Sigmoid colon (tissue), 6 donors: ENCODE measurements at regions not wholly inside any gene's neighbourhood (a gene's known extent, or its start where the extent isn't known, plus 50 kb on each side); places are given as distances from the start of the nearest gene placed in this dataset.

Experiments
- DNase-seq: peaks from one replicate; pipeline ENCODE4 v3.0.0-alpha.2; 2019
- H3K27ac ChIP-seq, 4 donors: fragments of 200-600 bp; sonication (generic); one replicate each; pipeline ENCODE4 v1.5.1; 2016 to 2019; ENCODE audit warnings: mild to moderate bottlenecking in 1 of 4
- H3K27me3 ChIP-seq, 3 donors: fragments of 200-600 bp; sonication (generic); one replicate each; pipeline ENCODE4 v1.5.1; 2019; ENCODE audit warnings: mild to moderate bottlenecking in 1 of 3
- H3K36me3 ChIP-seq, 4 donors: fragments of 200-600 bp; sonication (generic); one replicate each; pipeline ENCODE4 v1.5.1; 2016 to 2019
- H3K4me1 ChIP-seq, 4 donors: fragments of 200-600 bp; sonication (generic); one replicate each; pipeline ENCODE4 v1.5.1; 2017 to 2019
- H3K4me3 ChIP-seq, 4 donors: fragments of 200-600 bp; sonication (generic); one replicate each; pipeline ENCODE4 v1.5.1; 2017 to 2019; ENCODE audit warnings: mild to moderate bottlenecking in 2 of 4, moderate library complexity in 1 of 4
- H3K9me3 ChIP-seq, 4 donors: fragments of 200-600 bp in 3 of 4; sonication (generic) in 3 of 4; one replicate each; pipeline versions ENCODE4 v1.5.1 to v1.6.1; 2013 to 2019
- CTCF ChIP-seq, 4 experiments: fragments of 450-650 bp in 3 of 4; fragments of 200-600 bp in 1 of 4; IDR thresholded peaks; one replicate each; pipeline ENCODE4 v1.5.1; 2016 to 2019; ENCODE audit warnings: antibody characterized with exemption in 4 of 4, mild to moderate bottlenecking in 3 of 4, moderate library complexity in 2 of 4
- EP300 ChIP-seq, 4 donors: sonication (generic); formaldehyde crosslinking; IDR thresholded peaks; one replicate each; pipeline ENCODE4 v1.6.1; 2017; ENCODE audit warnings: antibody characterized with exemption in 4 of 4
- POLR2A ChIP-seq, 2 donors: fragments of 450-650 bp; IDR thresholded peaks; one replicate each; pipeline ENCODE4 v1.6.1; 2016; ENCODE audit warnings: antibody characterized with exemption in 2 of 2, mild to moderate bottlenecking in 2 of 2, moderate library complexity in 2 of 2
- POLR2AphosphoS5 ChIP-seq, 4 donors: sonication (generic); formaldehyde crosslinking; IDR thresholded peaks; one replicate each; pipeline ENCODE4 v1.6.1; 2017; ENCODE audit warnings: antibody characterized with exemption in 4 of 4
- WGBS, 2 donors: extraction: QIAGEN DNeasy Blood & Tissue Kit; methylation state at CpG; one replicate each; pipeline ENCODE4 v1.1.7; 2013; 5-methylcytosine and 5-hydroxymethylcytosine counted together
- intact Hi-C: fragments of 100-400 bp; cut with DNase I; formaldehyde crosslinking; loops from one replicate; pipeline ENCODE4 v1.15.1; 2023
- donor health status: healthy with polysubstance abuse.
- donor health status: healthy.

GRCh38 chr13:112226320-112227002 is 149.7 kb upstream of the SPACA7 start:
- no peak for DNase-seq
- no peak for TF ChIP-seq CTCF (IDR thresholded peaks at IDR 0.05)
- no peak for TF ChIP-seq POLR2A (IDR thresholded peaks at IDR 0.05)
- no peak for TF ChIP-seq POLR2AphosphoS5 (IDR thresholded peaks at IDR 0.05)
- intact Hi-C loops, result no loop called here

GRCh38 chr13:112227031-112227430 is 149.1 kb upstream of the SPACA7 start:
- intact Hi-C loops, result no loop called here
- no peaks in the 10 kb centered on the region for H3K9me3 ChIP-seq
- H3K27ac ChIP-seq, result no peak overlapping the region
- no peak for DNase-seq
- no peak for TF ChIP-seq EP300 (IDR thresholded peaks at IDR 0.05)
- no peak for TF ChIP-seq CTCF (IDR thresholded peaks at IDR 0.05)
- no peak for TF ChIP-seq POLR2AphosphoS5 (IDR thresholded peaks at IDR 0.05)
- no peak for TF ChIP-seq POLR2A (IDR thresholded peaks at IDR 0.05)
- no peaks in the 10 kb centered on the region for H3K36me3 ChIP-seq
- H3K4me3 ChIP-seq, result no peak overlapping the region
- WGBS, 2 donors, result 84 to 92% methylated on average over 12 of the region's 12 CpGs
- H3K27me3 ChIP-seq, result no peaks in the 10 kb centered on the region
- H3K4me1 ChIP-seq, result no peaks in the 10 kb centered on the region

More at GRCh38 chr13:112226320-112227002, 149.7 kb upstream of the SPACA7 start:
- Histone ChIP-seq H3K9me3 (no peaks in the 10 kb centered on the region), H3K27me3 (no peaks in the 10 kb centered on the region), H3K4me3 (no peak overlapping the region), H3K4me1 (no peaks in the 10 kb centered on the region), H3K36me3 (no peaks in the 10 kb centered on the region), H3K27ac (no peak overlapping the region)
- WGBS, 2 donors, result 88% methylated on average over 10 of the region's 10 CpGs

- Histone ChIP-seq H3K4me1 (no peaks in the 10 kb centered on the region), H3K4me3 (no peak overlapping the region), H3K36me3 (no peaks in the 10 kb centered on the region), H3K27me3 (peaks cover 0 to 5% (median 0%) of the 10 kb centered on the region in 3 donors), H3K27ac (no peak overlapping the region), H3K9me3 (no peaks in the 10 kb centered on the region)
- 81 to 93% methylated on average over 15 of the region's 15 CpGs for WGBS, 2 donors
- intact Hi-C loops, result no loop called here
- TF ChIP-seq EP300 (IDR thresholded peaks at IDR 0.05), result no peak
- TF ChIP-seq POLR2AphosphoS5 (IDR thresholded peaks at IDR 0.05), result no peak
- no peak for TF ChIP-seq CTCF (IDR thresholded peaks at IDR 0.05)
- TF ChIP-seq POLR2A (IDR thresholded peaks at IDR 0.05), result no peak
- DNase-seq, result no peak
Observed at GRCh38 chr13:112229445-112229844, 146.7 kb upstream of the SPACA7 start.

GRCh38 chr13:112229992-112230872 is 145.9 kb upstream of the SPACA7 start:
- DNase-seq, result no peak
- peaks cover 0 to 8% (median 0%) of the 10 kb centered on the region in 3 donors for H3K27me3 ChIP-seq
- H3K9me3 ChIP-seq, result no peaks in the 10 kb centered on the region
- H3K36me3 ChIP-seq, result no peaks in the 10 kb centered on the region
- no peak overlapping the region for H3K27ac ChIP-seq
- H3K4me1 ChIP-seq, result no peaks in the 10 kb centered on the region
- 49 to 67% methylated on average over 16 of the region's 16 CpGs for WGBS, 2 donors
- no peak overlapping the region for H3K4me3 ChIP-seq
- intact Hi-C loops, result no loop called here
- TF ChIP-seq CTCF (IDR thresholded peaks at IDR 0.05) (no peak), POLR2A (IDR thresholded peaks at IDR 0.05) (no peak), POLR2AphosphoS5 (IDR thresholded peaks at IDR 0.05) (no peak), EP300 (IDR thresholded peaks at IDR 0.05) (no peak)
